GM12865 (cell line): ENCODE measurements at regions not wholly inside any gene's neighbourhood (a gene's known extent, or its start where the extent isn't known, plus 50 kb on each side); places are given as distances from the start of the nearest gene placed in this dataset.
A peak's percentile ranks its signal among the peaks of the same experiment; 100 is the strongest.

Source experiments
- DNase-seq: peaks from one replicate; pipeline ENCODE4 v3.0.0; 2010; ENCODE audit warnings: low read depth
- H3K4me3 ChIP-seq: 2 replicates; pipeline ENCODE4 v1.5.1; 2011; ENCODE audit warnings: mild to moderate bottlenecking, low read depth, low read length, control low read depth
- TF ChIP-seq, protein P1 (sequence below): IDR thresholded peaks from 2 replicates; pipeline ENCODE4 v1.5.1; 2011; ENCODE audit warnings: low read length, control low read depth, low read depth, inconsistent platforms; ENCODE audit not compliant: insufficient read depth; ENCODE audit errors: missing control alignments

DNA sequence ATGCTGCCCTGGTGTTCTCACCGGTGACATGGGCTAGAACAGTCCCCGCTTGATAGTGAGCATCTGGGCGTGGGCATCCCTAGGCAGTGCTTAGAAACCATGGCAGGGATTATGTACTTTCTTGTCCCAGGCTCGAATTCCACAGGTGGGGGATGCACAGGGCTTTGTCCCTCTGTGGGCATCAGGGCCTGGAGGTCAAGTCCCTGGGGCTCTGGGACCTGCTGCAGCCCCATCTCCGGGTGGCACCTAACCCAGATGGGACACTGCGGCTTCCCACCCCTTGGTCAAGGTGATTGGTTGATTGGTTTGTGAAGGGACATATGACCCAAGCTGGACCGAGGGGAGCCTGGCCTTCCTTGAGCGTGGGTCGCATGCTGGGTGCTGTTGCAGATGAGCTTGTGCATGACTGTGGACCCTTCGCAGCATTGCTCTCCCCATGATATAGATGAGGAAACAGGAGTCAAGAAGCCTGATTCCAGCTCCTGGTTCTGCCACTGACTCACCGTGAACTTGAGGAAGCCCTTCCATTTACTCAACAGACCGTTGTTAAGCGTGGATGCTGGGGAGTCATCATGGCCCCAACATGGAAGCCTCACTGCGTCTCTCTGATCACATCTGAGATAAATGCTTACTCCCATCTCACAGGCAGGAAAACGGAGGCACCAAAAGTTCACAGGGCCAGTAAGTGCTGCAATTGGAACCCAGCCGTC lies 64.0 kb upstream of the RUNX3 start:
- TF ChIP-seq, protein P1, sequence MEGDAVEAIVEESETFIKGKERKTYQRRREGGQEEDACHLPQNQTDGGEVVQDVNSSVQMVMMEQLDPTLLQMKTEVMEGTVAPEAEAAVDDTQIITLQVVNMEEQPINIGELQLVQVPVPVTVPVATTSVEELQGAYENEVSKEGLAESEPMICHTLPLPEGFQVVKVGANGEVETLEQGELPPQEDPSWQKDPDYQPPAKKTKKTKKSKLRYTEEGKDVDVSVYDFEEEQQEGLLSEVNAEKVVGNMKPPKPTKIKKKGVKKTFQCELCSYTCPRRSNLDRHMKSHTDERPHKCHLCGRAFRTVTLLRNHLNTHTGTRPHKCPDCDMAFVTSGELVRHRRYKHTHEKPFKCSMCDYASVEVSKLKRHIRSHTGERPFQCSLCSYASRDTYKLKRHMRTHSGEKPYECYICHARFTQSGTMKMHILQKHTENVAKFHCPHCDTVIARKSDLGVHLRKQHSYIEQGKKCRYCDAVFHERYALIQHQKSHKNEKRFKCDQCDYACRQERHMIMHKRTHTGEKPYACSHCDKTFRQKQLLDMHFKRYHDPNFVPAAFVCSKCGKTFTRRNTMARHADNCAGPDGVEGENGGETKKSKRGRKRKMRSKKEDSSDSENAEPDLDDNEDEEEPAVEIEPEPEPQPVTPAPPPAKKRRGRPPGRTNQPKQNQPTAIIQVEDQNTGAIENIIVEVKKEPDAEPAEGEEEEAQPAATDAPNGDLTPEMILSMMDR = no peak
- no peak for DNase-seq
- no peak overlapping the region for H3K4me3 ChIP-seq

DNA sequence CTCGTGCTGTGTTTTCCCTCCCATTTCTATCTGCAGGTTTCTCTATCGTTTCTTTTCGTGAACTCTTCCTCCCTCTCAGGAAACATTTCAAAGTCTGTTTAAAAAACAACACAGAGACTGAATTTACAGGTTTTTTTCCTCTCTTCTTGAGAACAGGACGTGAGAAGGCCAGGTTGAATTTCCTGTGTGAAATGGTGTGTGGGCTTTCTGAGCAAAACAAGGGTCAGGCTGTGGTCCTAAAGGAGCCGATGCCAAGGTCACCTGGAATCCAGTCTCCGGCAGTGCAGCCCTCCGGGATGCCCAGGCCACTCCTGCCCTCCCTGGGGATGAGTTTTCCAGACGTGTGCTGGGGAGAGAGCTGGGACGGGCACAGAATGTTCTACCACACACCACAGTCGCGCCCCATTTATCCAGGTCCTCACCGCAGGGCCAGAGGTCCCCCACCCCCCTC lies 62.7 kb upstream of the RUNX3 start:
- H3K4me3 ChIP-seq = no peak overlapping the region
- TF ChIP-seq, protein P1 = no peak
- DNase-seq = no peak

DNA sequence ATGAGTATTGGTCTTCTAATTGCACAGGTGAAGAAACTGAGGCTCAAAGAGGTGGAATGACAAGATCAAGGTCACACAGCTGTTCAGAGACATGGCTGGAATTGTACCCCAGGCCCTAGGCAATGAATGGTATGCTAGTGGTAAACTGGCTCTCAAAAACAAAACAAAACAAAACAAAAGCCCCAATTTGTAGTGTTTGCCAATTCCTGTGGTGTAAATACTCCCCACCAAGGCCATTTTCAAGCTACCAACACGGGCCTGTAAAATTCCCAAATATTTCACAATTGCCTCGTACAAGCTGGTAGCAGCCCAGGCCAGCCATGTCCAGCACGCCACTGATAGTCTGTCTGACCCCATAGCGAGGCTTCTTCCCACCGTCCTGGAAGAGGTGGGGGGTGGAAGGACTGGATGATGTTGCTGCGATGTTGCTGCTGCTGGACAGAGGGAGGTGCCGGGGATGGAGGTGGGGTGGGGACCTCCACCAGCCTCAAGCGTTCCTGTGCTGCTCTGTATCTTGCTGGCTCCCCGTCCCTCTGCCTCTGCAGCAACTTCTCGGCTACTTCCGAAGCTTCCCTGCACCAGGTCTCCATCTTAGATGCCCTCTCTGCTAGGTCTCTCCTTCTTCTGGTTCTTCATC lies 62.2 kb upstream of the RUNX3 start:
- H3K4me3 ChIP-seq = no peak overlapping the region
- DNase-seq = no peak
- TF ChIP-seq, protein P1 = no peak

DNA sequence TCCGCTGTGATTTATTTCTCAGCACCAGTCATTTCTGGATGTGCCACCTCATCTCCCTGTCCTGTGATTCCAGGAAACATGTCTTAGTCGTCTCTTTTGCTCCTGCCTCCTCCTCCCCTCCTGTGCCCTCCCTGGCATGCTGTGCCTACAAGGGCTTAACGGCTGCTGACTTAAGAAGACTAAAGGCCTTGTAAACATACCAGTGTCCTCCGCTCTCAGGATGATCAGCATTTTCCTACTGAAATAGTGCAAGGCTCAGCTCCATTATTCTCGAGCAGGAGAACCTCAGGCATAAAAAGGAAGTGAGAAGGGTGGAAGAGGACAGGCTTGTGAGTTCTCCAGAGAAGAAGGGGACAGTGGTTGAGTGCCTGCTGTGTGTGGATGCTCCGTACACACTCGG lies 61.6 kb upstream of the RUNX3 start:
- DNase-seq = no peak
- H3K4me3 ChIP-seq = no peak overlapping the region
- TF ChIP-seq, protein P1 = no peak

DNA sequence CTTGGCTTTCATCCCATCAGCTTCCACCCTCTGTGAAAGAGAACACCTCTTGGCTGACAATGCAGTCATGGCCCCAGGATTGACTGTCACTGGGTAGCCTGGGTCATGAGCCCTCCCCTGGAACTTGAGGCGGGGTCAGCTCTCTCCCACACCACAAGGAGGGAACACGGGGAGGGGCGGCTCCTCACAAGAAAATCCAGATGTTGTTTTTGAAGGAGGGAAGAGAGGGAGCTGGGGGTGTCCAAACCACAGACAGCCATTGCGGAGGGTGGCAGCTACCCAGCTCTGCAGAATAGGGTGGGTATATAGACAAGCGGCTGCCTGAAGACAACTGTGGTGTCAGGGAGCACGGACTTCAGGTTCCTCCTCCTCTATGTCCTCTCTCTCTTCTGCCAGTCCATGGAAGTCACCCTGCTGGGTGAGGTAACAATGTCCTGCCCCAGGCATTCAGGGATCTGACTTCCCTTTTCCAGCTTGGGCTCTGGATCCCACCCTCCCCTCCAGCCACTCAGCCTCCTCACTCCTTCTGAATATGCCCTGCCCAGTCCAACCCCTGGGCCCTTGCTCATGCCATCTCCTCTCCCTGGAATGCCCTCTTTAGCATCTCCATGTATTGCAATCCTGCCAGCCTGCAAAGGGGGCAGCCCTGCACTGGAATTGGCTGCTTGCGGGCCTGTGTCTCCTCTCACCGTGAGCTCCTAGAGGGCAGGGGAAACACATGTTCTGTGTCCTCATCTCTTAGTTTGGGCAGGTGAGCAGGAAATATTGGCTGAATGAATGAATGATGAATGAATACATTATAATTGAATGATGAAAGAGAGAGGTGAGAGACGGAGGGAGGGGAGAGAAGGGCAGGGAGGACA lies 60.9 kb upstream of the RUNX3 start:
- DNase-seq = peak; percentile 31
- TF ChIP-seq, protein P1 = no peak
- no peak overlapping the region for H3K4me3 ChIP-seq

DNA sequence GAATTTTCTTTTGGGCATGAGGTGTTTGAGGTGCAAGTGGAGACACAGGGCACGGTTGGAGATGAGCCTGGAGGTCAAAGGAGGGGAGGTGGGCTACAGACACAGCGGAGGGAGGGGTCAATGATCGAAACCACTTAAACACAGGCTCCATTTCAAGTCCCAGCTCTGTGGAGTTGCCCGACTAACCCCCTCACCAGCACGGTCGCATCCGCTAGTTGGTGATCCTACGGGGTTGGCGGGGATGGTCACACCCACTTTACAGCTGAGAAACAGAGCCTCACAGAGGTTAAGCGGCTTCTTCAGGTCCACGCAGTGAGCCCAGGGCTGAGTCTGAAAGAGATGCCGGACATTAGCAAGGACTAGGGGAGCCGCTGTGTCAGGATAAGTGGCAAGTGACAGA lies 60.1 kb upstream of the RUNX3 start:
- DNase-seq = no peak
- TF ChIP-seq, protein P1 = no peak
- H3K4me3 ChIP-seq = no peak overlapping the region
